HG03060 (cell line): ENCODE measurements at regions not wholly inside any gene's neighbourhood (a gene's known extent, or its start where the extent isn't known, plus 50 kb on each side); places are given as distances from the start of the nearest gene placed in this dataset.

ENCODE experiments used
- ATAC-seq: cut with Tn5 transposase; IDR thresholded peaks from one replicate; pipeline ENCODE4 v1.9.1; 2021; ENCODE audit warnings: low read depth, moderate number of reproducible peaks; ENCODE audit not compliant: unreplicated experiment

DNA sequence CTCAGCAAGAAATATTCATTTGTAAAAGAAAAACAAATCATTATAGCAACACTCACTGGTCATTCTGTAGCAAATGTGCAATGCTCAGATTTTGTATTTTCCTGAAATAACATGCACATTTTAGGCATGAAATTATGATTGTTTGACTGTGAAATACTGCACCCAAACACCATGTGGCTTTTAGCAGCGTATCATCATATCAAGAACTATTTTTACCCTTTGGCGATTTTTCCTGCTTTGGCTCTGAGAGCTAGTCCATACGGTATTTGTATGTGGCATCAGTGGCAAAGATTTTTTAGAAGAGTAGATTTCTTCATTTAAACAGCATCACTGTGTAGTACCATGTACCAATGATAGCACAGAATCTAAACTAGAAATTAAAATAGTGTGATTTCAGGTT lies 493.1 kb downstream of the NR4A2 start:
- no peak for ATAC-seq

GRCh38 chr2:155836439-155836838 lies 496.1 kb downstream of the NR4A2 start:
- no peak for ATAC-seq

DNA sequence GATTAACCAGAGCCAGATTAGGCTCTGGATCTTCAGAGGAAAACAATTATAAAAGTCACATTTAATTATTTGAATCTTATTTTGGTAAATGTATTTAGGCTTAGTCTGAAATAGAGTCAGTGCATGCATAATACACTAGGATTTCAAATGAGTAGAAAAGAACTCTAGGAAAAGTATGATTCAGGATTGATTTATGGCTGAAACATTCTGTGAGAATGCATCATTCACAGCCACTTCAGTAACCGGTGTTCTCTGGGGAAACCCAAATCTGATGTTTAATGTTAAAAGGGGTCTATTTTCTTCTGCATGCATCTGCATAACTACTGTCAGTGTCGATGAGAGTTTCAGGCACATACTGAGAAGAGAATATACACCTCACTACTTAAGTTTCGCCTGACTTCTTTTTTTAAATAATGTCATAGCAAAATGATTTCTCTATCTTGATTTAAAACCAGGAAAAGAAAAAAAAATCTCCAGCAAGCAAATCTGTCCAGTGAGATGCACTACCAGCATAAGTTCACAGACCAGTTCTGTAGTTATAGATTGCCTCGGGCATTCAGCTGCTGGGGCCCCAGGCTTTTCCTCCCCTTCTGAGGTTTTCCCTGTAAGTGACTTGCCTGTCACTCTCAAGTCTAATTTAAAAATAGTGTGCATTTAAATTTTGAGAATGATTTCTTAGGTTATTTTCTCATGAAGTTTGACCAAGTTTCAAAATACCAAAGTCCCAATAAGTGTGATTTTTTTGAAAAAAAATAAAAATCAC lies 501.5 kb downstream of the NR4A2 start:
- ATAC-seq: no peak

DNA sequence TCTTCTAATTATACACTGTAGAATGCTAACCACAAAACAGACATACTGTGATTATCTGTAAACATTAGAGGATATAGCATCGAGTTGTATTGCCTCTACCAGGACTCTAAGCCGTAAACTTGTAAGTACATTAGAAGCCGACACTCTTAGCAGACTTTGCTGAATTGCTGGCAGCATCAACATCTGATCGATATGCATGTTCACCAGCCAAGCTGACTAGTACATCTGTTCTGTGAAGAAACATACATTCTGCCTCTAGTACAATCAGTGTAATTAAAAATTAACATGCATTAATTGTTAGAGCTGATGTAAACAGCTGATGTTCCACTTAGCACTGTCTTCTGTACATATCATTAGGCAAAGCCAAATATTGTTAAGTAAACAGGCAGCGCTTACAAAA lies 502.2 kb downstream of the NR4A2 start:
- no peak for ATAC-seq

- no peak for ATAC-seq
These were observed 506.6 kb downstream of the NR4A2 start for GRCh38 chr2:155825876-155826275.

DNA sequence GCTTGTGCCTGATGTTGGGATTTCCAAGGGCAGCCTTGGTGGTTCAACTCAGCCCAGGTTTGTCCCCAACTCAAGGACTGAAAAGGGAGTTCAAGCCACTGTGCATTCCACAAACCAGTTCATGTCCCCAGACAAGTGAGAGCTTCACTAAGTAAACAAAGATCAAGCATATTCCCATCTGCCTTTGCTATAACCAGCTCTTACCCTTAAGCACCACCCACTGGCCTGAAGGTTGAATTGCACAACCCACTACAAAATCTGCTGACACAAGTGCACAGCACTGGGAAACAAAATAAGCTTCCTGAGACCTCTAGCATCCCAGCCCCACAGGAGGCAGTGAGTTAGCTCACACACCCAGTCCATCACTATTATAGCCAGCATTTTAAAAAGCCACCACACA lies 516.7 kb downstream of the NR4A2 start:
- peak; percentile 84 for ATAC-seq

DNA sequence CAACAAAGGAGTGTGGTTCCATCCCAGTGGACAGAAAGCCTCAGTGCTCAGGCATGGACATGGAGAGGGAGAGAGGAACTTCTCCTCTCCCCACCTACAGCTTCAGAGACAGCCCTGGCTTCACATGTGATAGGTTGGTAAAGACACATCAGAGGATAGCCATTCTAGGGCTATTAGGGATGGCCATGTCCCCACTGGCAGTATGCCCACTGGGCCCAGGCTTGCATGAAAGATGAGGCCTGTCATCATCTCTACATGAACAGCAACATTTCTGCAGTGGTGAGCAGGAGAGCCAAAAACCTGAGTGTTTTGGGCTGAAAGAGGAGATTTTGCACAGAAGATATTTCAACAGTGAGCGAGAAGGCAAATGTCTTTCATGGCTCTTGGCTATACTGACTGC lies 517.2 kb downstream of the NR4A2 start:
- no peak for ATAC-seq

GRCh38 chr2:155810411-155810810 lies 522.1 kb downstream of the NR4A2 start:
- ATAC-seq: no peak

GRCh38 chr2:155802888-155803287 lies 529.6 kb downstream of the NR4A2 start:
- no peak for ATAC-seq

GRCh38 chr2:155792666-155793065 lies 539.9 kb downstream of the NR4A2 start:
- no peak for ATAC-seq

DNA sequence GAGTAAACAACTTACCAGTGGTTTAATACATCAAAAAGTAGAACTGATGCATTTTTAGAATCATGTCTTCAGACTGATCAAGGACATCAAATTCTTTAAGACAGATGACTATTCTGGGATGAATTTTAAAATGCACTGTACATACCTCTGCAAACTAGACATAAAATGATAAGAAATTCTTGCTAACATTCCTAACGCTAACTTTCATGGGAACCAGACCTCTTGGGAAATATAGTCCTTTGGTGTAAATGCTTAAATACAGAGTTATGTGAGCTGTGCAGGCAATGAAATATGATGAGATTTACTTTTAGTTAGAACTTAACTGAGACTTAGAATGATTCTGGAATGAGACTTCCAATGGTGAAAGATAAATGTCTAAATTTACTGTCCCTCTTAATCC lies 562.0 kb downstream of the NR4A2 start:
- ATAC-seq: no peak

DNA sequence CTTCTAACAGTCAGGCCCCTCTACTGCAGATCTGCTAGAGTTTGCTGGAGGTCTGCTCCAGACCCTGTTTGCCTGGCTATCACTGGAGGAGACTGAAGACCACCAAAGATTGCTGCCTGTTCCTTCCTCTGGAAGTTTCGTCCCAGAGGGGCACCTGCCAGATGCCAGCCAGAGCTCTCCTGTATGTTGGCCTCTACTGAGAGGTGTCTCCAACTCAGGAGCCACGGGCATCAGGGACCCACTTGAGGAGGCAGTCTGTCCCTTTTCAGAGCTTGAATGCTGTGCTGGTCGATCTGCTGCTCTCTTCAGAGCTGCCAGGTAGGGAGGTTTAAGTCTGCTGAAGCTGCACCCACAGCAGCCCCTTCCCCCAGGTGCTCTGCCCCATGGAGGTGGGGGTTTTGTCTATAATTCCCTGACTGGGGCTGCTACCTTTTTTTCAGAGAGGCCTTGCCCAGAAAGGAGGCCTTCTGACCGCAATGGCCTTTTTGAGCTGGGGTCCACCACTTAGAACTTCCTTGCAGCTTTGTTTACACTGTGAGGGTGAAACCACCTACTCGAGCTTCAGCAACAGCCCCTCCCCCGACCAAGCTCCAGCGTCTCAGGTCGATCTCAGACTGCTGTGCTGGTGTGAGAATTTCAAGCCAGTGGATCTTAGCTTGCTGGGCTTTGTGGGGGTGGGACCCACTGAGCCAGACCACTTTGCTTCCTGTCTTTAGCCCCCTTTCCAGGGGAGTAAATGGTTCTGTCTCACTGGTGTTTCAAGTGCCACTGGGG lies 566.0 kb downstream of the NR4A2 start:
- ATAC-seq: no peak

- no peak for ATAC-seq
These were observed 577.0 kb downstream of the NR4A2 start for GRCh38 chr2:155755481-155755880.

- ATAC-seq: no peak
These were observed 584.4 kb downstream of the NR4A2 start for GRCh38 chr2:155748131-155748530.

DNA sequence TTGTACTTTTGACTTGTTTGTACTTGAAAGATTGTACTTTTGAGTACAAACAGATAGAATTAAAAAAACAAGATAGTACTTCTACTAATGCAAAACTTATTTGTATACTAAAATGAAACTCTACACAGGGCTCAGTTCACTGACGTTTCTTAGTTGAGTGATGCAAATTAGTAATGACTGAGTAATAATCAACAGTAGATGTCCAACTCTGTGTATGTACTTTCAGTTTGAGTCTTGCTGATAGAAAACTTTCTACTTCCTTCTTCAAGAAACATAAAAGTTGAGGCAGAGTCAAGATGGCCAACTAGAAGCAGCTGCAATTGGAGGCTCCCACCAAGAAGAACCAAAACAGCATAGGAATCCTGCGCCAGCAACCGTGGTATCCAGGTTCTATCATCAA lies 585.0 kb downstream of the NR4A2 start:
- peak; percentile 69 for ATAC-seq

- no peak for ATAC-seq
These were observed 599.2 kb downstream of the NR4A2 start for GRCh38 chr2:155733091-155733853.

DNA sequence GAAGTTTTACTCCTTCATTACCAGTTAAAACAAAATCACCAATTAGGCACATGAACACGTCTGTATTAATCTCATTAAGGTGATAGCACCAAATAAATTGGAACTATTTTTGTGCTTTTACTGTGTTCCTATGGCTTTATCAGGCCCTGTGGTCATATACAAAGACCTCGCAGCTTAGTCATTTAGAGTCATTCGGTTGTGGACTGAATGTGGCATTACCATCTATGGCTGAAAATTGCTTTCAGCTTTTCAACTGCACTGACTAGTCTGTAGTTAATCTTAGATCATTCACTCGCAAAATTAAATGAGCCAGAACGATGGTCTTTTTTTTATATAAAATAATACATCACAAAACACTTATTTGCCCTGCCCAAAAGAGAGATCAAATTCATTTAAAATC lies 601.7 kb downstream of the NR4A2 start:
- ATAC-seq: no peak

DNA sequence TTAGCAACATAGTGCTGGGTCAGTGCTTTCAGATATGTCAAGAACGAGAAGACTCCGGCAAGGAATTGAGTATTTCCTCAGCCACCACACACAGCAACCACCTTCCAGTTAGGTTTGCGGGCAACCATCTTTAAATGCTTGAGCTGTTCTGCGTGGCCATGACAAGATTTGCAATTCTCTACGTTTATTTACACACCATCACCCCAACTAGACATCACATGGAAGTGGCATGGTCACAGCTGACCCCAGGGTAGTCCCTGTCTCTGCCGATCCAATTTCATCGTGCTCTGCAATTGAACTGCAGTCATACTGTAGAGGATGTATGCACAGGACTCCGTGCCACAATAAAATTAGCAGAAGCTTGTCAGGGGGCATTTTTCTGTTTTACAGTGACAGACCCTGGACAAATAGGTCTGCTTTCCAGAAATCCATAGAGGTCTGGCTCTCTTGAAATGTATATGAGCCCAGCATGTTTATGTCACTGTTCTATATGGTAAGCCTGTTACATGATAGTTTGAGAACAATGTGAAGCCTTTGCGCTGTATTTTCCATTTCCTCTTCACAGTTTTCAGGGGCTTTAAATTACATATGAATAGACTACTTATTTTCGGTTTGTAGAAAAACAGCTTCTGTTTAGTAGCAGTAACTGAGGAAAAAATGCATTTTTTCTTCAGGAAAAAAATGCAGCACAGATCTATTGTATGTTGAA lies 605.2 kb downstream of the NR4A2 start:
- no peak for ATAC-seq

DNA sequence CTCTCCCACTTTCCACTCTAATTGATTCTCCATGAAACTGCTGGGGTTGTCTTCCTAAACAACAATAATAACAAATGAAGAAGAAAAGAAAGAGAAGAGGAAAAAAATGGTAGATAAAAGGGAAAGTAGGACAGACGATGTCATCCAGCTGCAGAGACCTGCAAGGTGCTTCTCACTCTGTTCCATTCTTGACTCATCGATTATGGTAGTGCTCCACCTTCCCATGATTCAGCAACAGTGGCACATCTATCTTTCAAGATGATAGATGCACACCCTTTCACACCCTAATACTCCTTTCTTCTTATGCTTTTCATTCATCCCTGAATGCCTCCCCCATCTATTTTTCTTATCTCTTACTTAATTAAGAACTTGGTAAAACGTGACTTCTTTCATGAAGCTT lies 610.2 kb downstream of the NR4A2 start:
- no peak for ATAC-seq

DNA sequence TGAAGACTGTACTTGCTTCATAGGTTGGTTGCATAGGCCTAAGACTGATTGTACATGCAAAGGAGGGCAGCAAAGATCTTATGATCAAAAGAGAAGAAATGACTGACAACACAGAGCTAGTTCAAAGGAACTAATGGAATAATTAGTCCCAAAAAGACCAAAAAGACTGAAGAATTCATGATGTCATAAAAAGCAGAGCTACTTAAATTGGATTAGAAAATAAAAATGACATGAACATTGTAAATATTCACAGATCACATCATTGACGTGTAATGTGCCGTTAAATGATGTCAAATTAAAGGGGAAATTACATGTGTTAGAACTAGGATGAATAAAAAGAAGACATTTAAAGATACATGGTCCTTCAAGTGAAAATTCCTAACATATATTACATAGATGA lies 616.8 kb downstream of the NR4A2 start:
- ATAC-seq: no peak

- ATAC-seq: no peak
These were observed 617.5 kb downstream of the NR4A2 start for GRCh38 chr2:155714983-155715382.
